Panc1 (cell line): ENCODE measurements at regions not wholly inside any gene's neighbourhood (a gene's known extent, or its start where the extent isn't known, plus 50 kb on each side); places are given as distances from the start of the nearest gene placed in this dataset.

Source experiments
- ATAC-seq: fragments of 200-7000 bp; cut with Tn5 transposase; 2 replicates; pipeline ENCODE4 v1.9.1; 2020; ENCODE audit warnings: mild to moderate bottlenecking, moderate library complexity
- BruUV-seq: library from RNA; stranded (reverse); fragments of 400-500 nt; replicated peaks from 2 replicates; lab custom pipeline; 2021; lab: Mats Ljungman, UMichigan
- CTCF ChIA-PET: fragments of 300-600 bp; sonication (Branson Sonifier 250); formaldehyde crosslinking; loops from one replicate; lab custom pipeline; 2022; ENCODE audit warnings: antibody characterized with exemption; lab: Charles Lee
- POLR2A ChIA-PET: fragments of 300-600 bp; sonication (Branson Sonifier 250); formaldehyde crosslinking; loops from one replicate; lab custom pipeline; 2022; ENCODE audit warnings: antibody characterized with exemption; lab: Charles Lee
- DNase-seq: peaks from one replicate; pipeline ENCODE4 v3.0.0-alpha.2; 2010; ENCODE audit warnings: low read depth, low spot score
- H3K27ac ChIP-seq: 2 replicates; pipeline ENCODE4 v1.5.1; 2011; ENCODE audit warnings: mild to moderate bottlenecking, low read length, inconsistent platforms
- H3K27me3 ChIP-seq: fragments of 200-500 bp; sonication (Bioruptor generic); 2 replicates; pipeline ENCODE4 v1.6.0; 2014; ENCODE audit warnings: low read length, inconsistent platforms; ENCODE audit not compliant: control insufficient read depth, insufficient read depth
- H3K36me3 ChIP-seq: fragments of 200-500 bp; sonication (Bioruptor generic); 2 replicates; pipeline ENCODE4 v1.5.1; 2014; ENCODE audit warnings: inconsistent platforms, mild to moderate bottlenecking, low read length, moderate library complexity; ENCODE audit not compliant: control insufficient read depth, insufficient read depth
- H3K4me1 ChIP-seq: 2 replicates; pipeline ENCODE4 v1.5.1; 2011; ENCODE audit warnings: inconsistent platforms, mild to moderate bottlenecking, low read length, moderate library complexity; ENCODE audit not compliant: control insufficient read depth, insufficient read depth
- H3K4me3 ChIP-seq, 2 experiments: 2 replicates each; pipeline ENCODE4 v1.5.1; 2011 to 2012; ENCODE audit warnings: low read depth in 2 of 2, low read length in 2 of 2, mild to moderate bottlenecking in 2 of 2, inconsistent platforms in 1 of 2, moderate library complexity in 1 of 2
- H3K9me3 ChIP-seq: fragments of 200-500 bp; sonication (Bioruptor generic); 2 replicates; pipeline ENCODE4 v1.5.1; 2014; ENCODE audit warnings: low read depth, mild to moderate bottlenecking, inconsistent platforms, low read length, moderate library complexity; ENCODE audit not compliant: control insufficient read depth, insufficient read depth
- POLR2AphosphoS5 ChIP-seq: IDR thresholded peaks from 2 replicates; pipeline ENCODE4 v1.6.1; 2012; ENCODE audit warnings: mild to moderate bottlenecking, low read depth, low read length, moderate library complexity
- SIN3A ChIP-seq: IDR thresholded peaks from 2 replicates; pipeline ENCODE4 v1.6.1; 2012; ENCODE audit warnings: low read depth, mild to moderate bottlenecking, low read length, moderate library complexity, borderline replicate concordance; ENCODE audit not compliant: insufficient read depth
- TCF7L2 ChIP-seq: IDR thresholded peaks from 2 replicates; pipeline ENCODE4 v1.6.1; 2011; ENCODE audit warnings: mild to moderate bottlenecking, low read depth, low read length, inconsistent platforms
- in situ Hi-C: cut with HindIII; loops from 2 replicates; pipeline ENCODE4 v1.10.0; 2016; ENCODE audit warnings: low sequenced_read_pairs, low pct_unique_long_range_greater_than_20kb
- intact Hi-C: fragments of 100-400 bp; cut with micrococcal nuclease; formaldehyde crosslinking; loops from one replicate; pipeline ENCODE4 v1.10.0; 2022; ENCODE audit not compliant: unreplicated experiment
- TF ChIP-seq, protein P1 (sequence below): fragments of 450-650 bp; IDR thresholded peaks from 2 replicates; pipeline ENCODE4 v1.5.1; 2017; ENCODE audit warnings: mild to moderate bottlenecking
- TF ChIP-seq, protein P2 (sequence below), 2 experiments: IDR thresholded peaks; 2 replicates each; pipeline ENCODE4 v1.6.1; 2011 to 2012; ENCODE audit warnings: low read depth in 2 of 2, control low read depth in 1 of 2, low read length in 1 of 2, mild to moderate bottlenecking in 1 of 2, moderate library complexity in 1 of 2; ENCODE audit not compliant: insufficient read depth in 1 of 2

DNA sequence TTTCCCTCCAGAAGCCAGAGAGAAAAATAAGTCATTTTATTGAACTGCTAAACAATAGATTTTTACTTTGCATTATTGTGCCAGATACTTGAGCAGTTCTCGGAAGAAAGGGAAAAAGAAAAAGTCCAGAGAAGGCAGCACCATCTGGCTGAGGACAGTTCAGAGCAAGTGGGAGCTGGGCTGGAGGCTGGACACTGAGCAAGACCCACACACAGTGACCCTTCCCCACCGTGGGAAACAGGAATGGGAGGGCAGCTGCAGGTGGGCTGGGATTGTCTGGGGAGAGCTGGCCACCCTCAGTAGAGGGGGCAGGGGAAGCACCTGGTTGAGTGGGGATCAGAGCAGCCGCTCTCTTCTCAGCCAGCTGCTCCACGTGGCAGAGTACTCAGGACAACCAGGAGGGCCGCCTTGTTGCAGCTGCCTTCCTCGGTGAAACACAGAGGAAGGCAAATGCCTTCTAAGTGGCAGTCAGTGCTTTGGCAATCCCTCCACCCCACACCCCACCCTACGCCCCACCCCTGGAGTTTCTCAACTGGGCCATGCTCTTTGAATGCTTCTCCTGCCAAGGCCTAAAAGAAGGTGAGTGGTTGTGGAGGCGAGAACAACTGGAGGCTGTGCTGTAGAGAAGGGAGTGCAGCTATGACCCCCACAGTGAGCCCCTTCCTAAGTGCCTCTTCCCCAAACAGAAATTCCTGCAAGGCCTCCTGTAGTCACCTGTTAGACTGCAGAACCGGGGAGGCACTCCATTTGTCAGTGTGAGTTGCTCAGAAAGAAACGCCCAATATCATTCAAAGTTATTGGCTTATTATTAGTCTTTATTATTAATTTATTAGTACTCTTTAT, 179.3 kb downstream of the ZIC5 start:
- H3K4me3 ChIP-seq, result no peak overlapping the region
- in situ Hi-C loops (no loop called here), intact Hi-C loops (no loop called here)
- H3K36me3 ChIP-seq, result no peaks in the 10 kb centered on the region
- TF ChIP-seq SIN3A, result no peak
- TF ChIP-seq POLR2AphosphoS5, result no peak
- TF ChIP-seq TCF7L2, result no peak
- TF ChIP-seq, protein P1, sequence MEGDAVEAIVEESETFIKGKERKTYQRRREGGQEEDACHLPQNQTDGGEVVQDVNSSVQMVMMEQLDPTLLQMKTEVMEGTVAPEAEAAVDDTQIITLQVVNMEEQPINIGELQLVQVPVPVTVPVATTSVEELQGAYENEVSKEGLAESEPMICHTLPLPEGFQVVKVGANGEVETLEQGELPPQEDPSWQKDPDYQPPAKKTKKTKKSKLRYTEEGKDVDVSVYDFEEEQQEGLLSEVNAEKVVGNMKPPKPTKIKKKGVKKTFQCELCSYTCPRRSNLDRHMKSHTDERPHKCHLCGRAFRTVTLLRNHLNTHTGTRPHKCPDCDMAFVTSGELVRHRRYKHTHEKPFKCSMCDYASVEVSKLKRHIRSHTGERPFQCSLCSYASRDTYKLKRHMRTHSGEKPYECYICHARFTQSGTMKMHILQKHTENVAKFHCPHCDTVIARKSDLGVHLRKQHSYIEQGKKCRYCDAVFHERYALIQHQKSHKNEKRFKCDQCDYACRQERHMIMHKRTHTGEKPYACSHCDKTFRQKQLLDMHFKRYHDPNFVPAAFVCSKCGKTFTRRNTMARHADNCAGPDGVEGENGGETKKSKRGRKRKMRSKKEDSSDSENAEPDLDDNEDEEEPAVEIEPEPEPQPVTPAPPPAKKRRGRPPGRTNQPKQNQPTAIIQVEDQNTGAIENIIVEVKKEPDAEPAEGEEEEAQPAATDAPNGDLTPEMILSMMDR, result no peak
- TF ChIP-seq, protein P2, sequence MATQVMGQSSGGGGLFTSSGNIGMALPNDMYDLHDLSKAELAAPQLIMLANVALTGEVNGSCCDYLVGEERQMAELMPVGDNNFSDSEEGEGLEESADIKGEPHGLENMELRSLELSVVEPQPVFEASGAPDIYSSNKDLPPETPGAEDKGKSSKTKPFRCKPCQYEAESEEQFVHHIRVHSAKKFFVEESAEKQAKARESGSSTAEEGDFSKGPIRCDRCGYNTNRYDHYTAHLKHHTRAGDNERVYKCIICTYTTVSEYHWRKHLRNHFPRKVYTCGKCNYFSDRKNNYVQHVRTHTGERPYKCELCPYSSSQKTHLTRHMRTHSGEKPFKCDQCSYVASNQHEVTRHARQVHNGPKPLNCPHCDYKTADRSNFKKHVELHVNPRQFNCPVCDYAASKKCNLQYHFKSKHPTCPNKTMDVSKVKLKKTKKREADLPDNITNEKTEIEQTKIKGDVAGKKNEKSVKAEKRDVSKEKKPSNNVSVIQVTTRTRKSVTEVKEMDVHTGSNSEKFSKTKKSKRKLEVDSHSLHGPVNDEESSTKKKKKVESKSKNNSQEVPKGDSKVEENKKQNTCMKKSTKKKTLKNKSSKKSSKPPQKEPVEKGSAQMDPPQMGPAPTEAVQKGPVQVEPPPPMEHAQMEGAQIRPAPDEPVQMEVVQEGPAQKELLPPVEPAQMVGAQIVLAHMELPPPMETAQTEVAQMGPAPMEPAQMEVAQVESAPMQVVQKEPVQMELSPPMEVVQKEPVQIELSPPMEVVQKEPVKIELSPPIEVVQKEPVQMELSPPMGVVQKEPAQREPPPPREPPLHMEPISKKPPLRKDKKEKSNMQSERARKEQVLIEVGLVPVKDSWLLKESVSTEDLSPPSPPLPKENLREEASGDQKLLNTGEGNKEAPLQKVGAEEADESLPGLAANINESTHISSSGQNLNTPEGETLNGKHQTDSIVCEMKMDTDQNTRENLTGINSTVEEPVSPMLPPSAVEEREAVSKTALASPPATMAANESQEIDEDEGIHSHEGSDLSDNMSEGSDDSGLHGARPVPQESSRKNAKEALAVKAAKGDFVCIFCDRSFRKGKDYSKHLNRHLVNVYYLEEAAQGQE (IDR thresholded peaks at IDR 0.05; ENCODE audit: insufficient read depth in 1 of 2, low read depth in 2 of 2, low read length in 1 of 2), result no peak
- H3K4me1 ChIP-seq, result no peaks in the 10 kb centered on the region
- no peaks in the 10 kb centered on the region for H3K9me3 ChIP-seq
- ATAC-seq (no peak), DNase-seq (no peak)
- H3K27ac ChIP-seq, result no peak overlapping the region
- ChIA-PET POLR2A (no interaction called here), CTCF (no interaction called here)
- H3K27me3 ChIP-seq, result no peaks in the 10 kb centered on the region
- BruUV-seq, result no TSS peak

DNA sequence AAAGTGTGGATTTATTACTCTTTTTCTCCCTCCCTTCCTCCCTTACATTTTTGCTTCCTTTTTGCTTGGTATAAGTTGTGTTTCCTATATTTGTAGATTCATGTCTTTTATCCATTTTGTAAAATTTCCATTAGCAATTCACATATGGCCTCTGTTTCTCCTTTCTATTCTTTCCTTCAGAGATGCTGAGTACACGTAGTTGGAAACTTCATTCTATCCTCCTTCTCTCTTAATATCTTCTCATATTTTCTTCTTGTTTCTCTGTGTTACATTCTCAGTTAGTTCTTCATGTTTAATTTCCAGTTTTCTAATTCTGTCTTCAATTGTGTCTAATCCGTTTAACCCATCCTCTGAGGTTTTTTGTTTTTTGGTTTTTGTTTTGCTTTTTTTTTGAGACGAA, 188.9 kb downstream of the ZIC5 start:
- H3K4me3 ChIP-seq, result no peak overlapping the region
- ATAC-seq (no peak), DNase-seq (no peak)
- no peak overlapping the region for H3K27ac ChIP-seq
- H3K9me3 ChIP-seq, result no peaks in the 10 kb centered on the region
- BruUV-seq, result no TSS peak
- no peaks in the 10 kb centered on the region for H3K36me3 ChIP-seq
- H3K27me3 ChIP-seq, result no peaks in the 10 kb centered on the region
- intact Hi-C loops, result no loop called here
- in situ Hi-C loops, result no loop called here
- ChIA-PET CTCF (no interaction called here), POLR2A (no interaction called here)
- H3K4me1 ChIP-seq, result no peaks in the 10 kb centered on the region
- TF ChIP-seq POLR2AphosphoS5, result no peak
- no peak for TF ChIP-seq TCF7L2
- TF ChIP-seq SIN3A, result no peak
- TF ChIP-seq, protein P1, result no peak
- TF ChIP-seq, protein P2 (IDR thresholded peaks at IDR 0.05; ENCODE audit: insufficient read depth in 1 of 2, low read depth in 2 of 2, low read length in 1 of 2), result no peak
